Esophagus (tissue), 2 donors: ENCODE measurements at regions not wholly inside any gene's neighbourhood (a gene's known extent, or its start where the extent isn't known, plus 50 kb on each side); places are given as distances from the start of the nearest gene placed in this dataset.

ENCODE experiments used
- H3K27ac ChIP-seq, 2 donors: one replicate each; pipeline ENCODE4 v1.5.1; 2013; ENCODE audit warnings: low read depth in 2 of 2, mild to moderate bottlenecking in 2 of 2, inconsistent platforms in 1 of 2, low read length in 1 of 2, moderate library complexity in 1 of 2
- H3K27me3 ChIP-seq, 2 donors: one replicate each; pipeline ENCODE4 v1.6.1; 2013; ENCODE audit warnings: low read length in 2 of 2, control low read depth in 1 of 2, mild to moderate bottlenecking in 1 of 2; ENCODE audit not compliant: insufficient read depth in 2 of 2, control insufficient read depth in 1 of 2
- H3K36me3 ChIP-seq, 2 donors: one replicate each; pipeline ENCODE4 v1.6.1; 2013; ENCODE audit warnings: low read length in 1 of 2; ENCODE audit not compliant: control insufficient read depth in 2 of 2, insufficient read depth in 2 of 2
- H3K4me1 ChIP-seq, 2 donors: one replicate each; pipeline ENCODE4 v1.6.1; 2013; ENCODE audit warnings: low read length in 1 of 2; ENCODE audit not compliant: control insufficient read depth in 2 of 2, insufficient read depth in 2 of 2
- H3K4me3 ChIP-seq, 2 donors: one replicate each; pipeline ENCODE4 v1.5.1; 2013; ENCODE audit warnings: low read length in 2 of 2, mild to moderate bottlenecking in 2 of 2, low read depth in 1 of 2, moderate library complexity in 1 of 2
- H3K9me3 ChIP-seq, 2 donors: one replicate each; pipeline ENCODE4 v1.6.1; 2013; ENCODE audit warnings: mild to moderate bottlenecking in 2 of 2, low read depth in 1 of 2, low read length in 1 of 2, moderate library complexity in 1 of 2; ENCODE audit not compliant: control insufficient read depth in 2 of 2, insufficient read depth in 1 of 2
- WGBS, 2 donors: extraction: QIAGEN DNeasy Blood & Tissue Kit; methylation state at CpG; one replicate each; pipeline ENCODE4 v1.1.7; 2013; 5-methylcytosine and 5-hydroxymethylcytosine counted together
- donor health status: healthy with polysubstance abuse.
- donor health status: Bipolar disorder and iron deficiency.

DNA sequence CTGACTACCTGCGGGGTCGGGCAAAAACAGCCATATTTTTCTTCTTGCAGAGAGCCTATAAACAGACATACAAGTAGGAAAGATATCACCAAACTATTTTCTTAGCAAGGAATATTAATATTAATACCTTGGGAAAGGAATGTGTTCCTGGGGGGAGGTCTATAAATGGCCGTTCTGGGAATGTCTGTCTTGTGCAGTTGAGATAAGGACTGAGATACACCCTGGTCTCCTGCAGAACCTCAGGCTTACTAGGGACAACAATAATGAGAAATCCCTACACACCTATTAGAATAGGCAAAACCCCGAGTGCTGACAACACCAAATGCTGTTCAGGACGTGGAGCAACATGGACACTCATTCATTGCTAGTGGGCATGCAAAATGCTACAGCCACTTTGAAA lies 297.2 kb downstream of the DRD1 start:
- Histone ChIP-seq H3K27ac (no peak overlapping the region), H3K4me3 (no peak overlapping the region), H3K9me3 (peaks cover 0 to 2% of the 10 kb centered on the region in 2 donors), H3K4me1 (no peaks in the 10 kb centered on the region), H3K36me3 (no peaks in the 10 kb centered on the region), H3K27me3 (no peaks in the 10 kb centered on the region)
- WGBS, 2 donors = 81 to 83% methylated on average over 5 of the region's 5 CpGs

- no peaks in the 10 kb centered on the region for H3K36me3 ChIP-seq
- H3K27me3 ChIP-seq = no peaks in the 10 kb centered on the region
- no peaks in the 10 kb centered on the region for H3K9me3 ChIP-seq
- H3K27ac ChIP-seq = no peak overlapping the region
- no peak overlapping the region for H3K4me3 ChIP-seq
- 88 to 90% methylated on average over 1 of the region's 1 CpG for WGBS, 2 donors
- H3K4me1 ChIP-seq = no peaks in the 10 kb centered on the region
These were observed 302.6 kb downstream of the DRD1 start for GRCh38 chr5:175141421-175141820.

DNA sequence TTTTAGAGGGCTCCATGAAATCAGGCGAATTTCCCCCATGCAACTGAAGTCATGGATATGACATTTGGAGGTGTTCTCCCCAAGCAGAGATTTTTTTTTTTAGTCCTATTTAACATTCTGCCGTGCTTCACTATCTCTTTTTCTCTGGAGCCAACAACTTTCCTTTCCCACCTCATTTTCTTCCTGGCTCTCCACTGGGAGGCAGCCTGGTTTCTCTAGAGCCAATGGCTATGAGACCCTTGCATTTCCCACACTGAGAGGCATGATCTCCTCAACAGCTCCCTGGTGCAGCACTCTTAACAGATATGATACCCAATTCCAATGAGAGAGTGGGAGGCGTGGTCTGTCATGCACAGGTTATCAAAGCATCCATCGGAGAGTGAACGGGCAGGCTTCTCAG lies 310.8 kb downstream of the DRD1 start:
- no peaks in the 10 kb centered on the region for H3K4me1 ChIP-seq
- no peaks in the 10 kb centered on the region for H3K36me3 ChIP-seq
- no peak overlapping the region for H3K27ac ChIP-seq
- H3K27me3 ChIP-seq = no peaks in the 10 kb centered on the region
- H3K9me3 ChIP-seq = no peaks in the 10 kb centered on the region
- H3K4me3 ChIP-seq = no peak overlapping the region
- WGBS, 2 donors = 72 to 78% methylated on average over 5 of the region's 5 CpGs

- 49 to 50% methylated on average over 8 of the region's 8 CpGs for WGBS, 2 donors
- no peak overlapping the region for H3K4me3 ChIP-seq
- no peak overlapping the region for H3K27ac ChIP-seq
- no peaks in the 10 kb centered on the region for H3K4me1 ChIP-seq
- no peaks in the 10 kb centered on the region for H3K27me3 ChIP-seq
- H3K9me3 ChIP-seq = no peaks in the 10 kb centered on the region
- H3K36me3 ChIP-seq = no peaks in the 10 kb centered on the region
These were observed 312.6 kb downstream of the DRD1 start for GRCh38 chr5:175131432-175131831.

GRCh38 chr5:175129619-175130018 lies 314.4 kb downstream of the DRD1 start:
- 82 to 88% methylated on average over 4 of the region's 4 CpGs for WGBS, 2 donors
- H3K9me3 ChIP-seq = no peaks in the 10 kb centered on the region
- H3K27ac ChIP-seq = no peak overlapping the region
- no peaks in the 10 kb centered on the region for H3K4me1 ChIP-seq
- H3K27me3 ChIP-seq = no peaks in the 10 kb centered on the region
- no peaks in the 10 kb centered on the region for H3K36me3 ChIP-seq
- no peak overlapping the region for H3K4me3 ChIP-seq

GRCh38 chr5:175129121-175129520 lies 314.9 kb downstream of the DRD1 start:
- no peaks in the 10 kb centered on the region for H3K9me3 ChIP-seq
- no peak overlapping the region for H3K4me3 ChIP-seq
- H3K27me3 ChIP-seq = no peaks in the 10 kb centered on the region
- WGBS, 2 donors = 77 to 80% methylated on average over 4 of the region's 4 CpGs
- H3K4me1 ChIP-seq = no peaks in the 10 kb centered on the region
- no peaks in the 10 kb centered on the region for H3K36me3 ChIP-seq
- no peak overlapping the region for H3K27ac ChIP-seq

DNA sequence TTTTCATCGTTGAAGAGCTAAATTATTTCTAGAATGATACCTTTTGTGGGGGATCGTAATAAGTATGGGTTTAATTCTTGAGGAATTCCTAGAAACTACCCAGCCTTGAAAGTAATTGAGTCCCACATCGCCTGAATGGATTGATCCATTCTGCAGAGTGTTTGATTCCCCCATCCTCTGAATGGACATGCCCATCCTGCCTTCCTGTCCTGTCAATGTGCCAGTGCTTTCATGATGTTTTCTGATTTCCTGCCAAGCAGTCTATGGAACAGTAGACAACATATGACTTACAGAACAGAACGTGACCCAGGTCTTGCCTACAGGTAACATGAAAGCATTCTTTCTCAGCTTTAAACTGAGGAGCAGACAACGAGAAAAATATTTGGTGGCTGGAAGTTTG lies 319.2 kb downstream of the DRD1 start:
- H3K36me3 ChIP-seq = no peaks in the 10 kb centered on the region
- no peaks in the 10 kb centered on the region for H3K27me3 ChIP-seq
- no peak overlapping the region for H3K4me3 ChIP-seq
- WGBS, 2 donors = 65 to 76% methylated on average over 5 of the region's 5 CpGs
- no peak overlapping the region for H3K27ac ChIP-seq
- H3K9me3 ChIP-seq = peaks cover 0 to 2% of the 10 kb centered on the region in 2 donors
- no peaks in the 10 kb centered on the region for H3K4me1 ChIP-seq

GRCh38 chr5:175124251-175124813 lies 319.6 kb downstream of the DRD1 start:
- H3K9me3 ChIP-seq = peaks cover 0 to 2% of the 10 kb centered on the region in 2 donors
- no peaks in the 10 kb centered on the region for H3K4me1 ChIP-seq
- H3K36me3 ChIP-seq = no peaks in the 10 kb centered on the region
- 89 to 91% methylated on average over 4 of the region's 4 CpGs for WGBS, 2 donors
- H3K4me3 ChIP-seq = no peak overlapping the region
- no peaks in the 10 kb centered on the region for H3K27me3 ChIP-seq
- no peak overlapping the region for H3K27ac ChIP-seq

DNA sequence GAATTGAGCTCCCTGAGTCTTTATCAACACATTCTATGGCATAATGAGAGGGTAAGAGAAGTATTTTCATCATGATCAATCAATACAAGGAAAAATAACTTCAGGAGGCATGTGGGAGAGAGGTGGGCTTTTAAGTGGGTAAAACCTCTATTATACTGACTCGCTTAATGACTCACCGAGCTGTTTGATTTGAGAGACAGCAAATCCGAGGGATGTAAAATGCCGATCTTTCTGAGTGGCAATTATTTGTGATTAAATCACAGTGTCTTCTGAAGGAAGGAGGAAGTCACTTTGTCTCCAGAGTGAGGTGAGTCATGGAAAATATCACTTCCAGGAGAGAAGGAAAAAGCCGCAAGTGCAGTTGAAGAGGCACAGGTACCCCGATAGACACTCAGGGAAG lies 320.4 kb downstream of the DRD1 start:
- Histone ChIP-seq H3K9me3 (peaks cover 0 to 2% of the 10 kb centered on the region in 2 donors), H3K36me3 (no peaks in the 10 kb centered on the region), H3K4me3 (no peak overlapping the region), H3K27ac (no peak overlapping the region), H3K4me1 (no peaks in the 10 kb centered on the region), H3K27me3 (no peaks in the 10 kb centered on the region)
- 86 to 87% methylated on average over 6 of the region's 6 CpGs for WGBS, 2 donors

GRCh38 chr5:175121457-175121856 lies 322.5 kb downstream of the DRD1 start:
- 84 to 87% methylated on average over 2 of the region's 2 CpGs for WGBS, 2 donors
- H3K4me3 ChIP-seq = no peak overlapping the region
- H3K36me3 ChIP-seq = no peaks in the 10 kb centered on the region
- H3K4me1 ChIP-seq = no peaks in the 10 kb centered on the region
- no peaks in the 10 kb centered on the region for H3K27me3 ChIP-seq
- no peak overlapping the region for H3K27ac ChIP-seq
- peaks cover 0 to 2% of the 10 kb centered on the region in 2 donors for H3K9me3 ChIP-seq
